Vagina (tissue), 2 donors: ENCODE measurements at regions not wholly inside any gene's neighbourhood (a gene's known extent, or its start where the extent isn't known, plus 50 kb on each side); places are given as distances from the start of the nearest gene placed in this dataset.

ENCODE experiments used
- POLR2A ChIP-seq, 2 donors: fragments of 450-650 bp; IDR thresholded peaks; one replicate each; pipeline ENCODE4 v1.6.1; 2017; ENCODE audit warnings: antibody characterized with exemption in 2 of 2, mild to moderate bottlenecking in 2 of 2, moderate library complexity in 2 of 2
- POLR2AphosphoS5 ChIP-seq, 2 donors: sonication (generic); formaldehyde crosslinking; IDR thresholded peaks; one replicate each; pipeline ENCODE4 v1.9.0; 2017; ENCODE audit warnings: antibody characterized with exemption in 2 of 2, mild to moderate bottlenecking in 2 of 2, low read depth in 1 of 2; ENCODE audit not compliant: insufficient read depth in 1 of 2
- TF ChIP-seq, protein P1 (sequence below), 3 experiments: fragments of 450-650 bp in 2 of 3; fragments of 200-600 bp in 1 of 3; sonication (generic) in 1 of 3; IDR thresholded peaks; one replicate each; pipeline ENCODE4 v1.5.1; 2017 to 2019; ENCODE audit warnings: antibody characterized with exemption in 3 of 3, mild to moderate bottlenecking in 2 of 3, moderate library complexity in 2 of 3

DNA sequence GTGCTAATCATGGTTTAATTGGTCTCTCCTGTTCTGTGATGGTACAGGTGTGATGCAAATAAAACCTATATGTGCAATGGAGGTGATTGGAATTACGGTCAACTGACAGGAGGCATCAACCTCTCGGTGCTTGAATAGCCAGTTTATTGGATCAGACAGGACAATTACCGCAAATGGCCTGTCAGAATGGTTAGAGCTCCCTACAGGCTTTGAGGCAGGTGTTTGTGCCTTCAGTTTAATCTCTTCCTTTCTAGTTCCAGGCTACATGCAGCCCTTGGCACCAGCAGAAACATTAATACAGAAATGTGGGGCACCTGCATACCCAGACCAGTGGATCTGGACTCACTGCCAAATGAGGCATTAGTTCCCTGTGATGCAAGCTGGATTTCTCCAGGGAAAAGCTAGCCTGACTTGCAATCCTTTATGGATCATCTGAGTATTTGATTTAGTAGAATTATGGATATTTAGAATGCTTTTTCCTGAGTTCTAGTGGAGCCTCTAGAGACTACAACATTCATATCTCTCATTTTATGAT is 128.6 kb downstream of the MAT2B start:
- TF ChIP-seq POLR2AphosphoS5 (IDR thresholded peaks at IDR 0.05; ENCODE audit: insufficient read depth in 1 of 2, low read depth in 1 of 2) (no peak), POLR2A (IDR thresholded peaks at IDR 0.05) (no peak)
- TF ChIP-seq, protein P1, sequence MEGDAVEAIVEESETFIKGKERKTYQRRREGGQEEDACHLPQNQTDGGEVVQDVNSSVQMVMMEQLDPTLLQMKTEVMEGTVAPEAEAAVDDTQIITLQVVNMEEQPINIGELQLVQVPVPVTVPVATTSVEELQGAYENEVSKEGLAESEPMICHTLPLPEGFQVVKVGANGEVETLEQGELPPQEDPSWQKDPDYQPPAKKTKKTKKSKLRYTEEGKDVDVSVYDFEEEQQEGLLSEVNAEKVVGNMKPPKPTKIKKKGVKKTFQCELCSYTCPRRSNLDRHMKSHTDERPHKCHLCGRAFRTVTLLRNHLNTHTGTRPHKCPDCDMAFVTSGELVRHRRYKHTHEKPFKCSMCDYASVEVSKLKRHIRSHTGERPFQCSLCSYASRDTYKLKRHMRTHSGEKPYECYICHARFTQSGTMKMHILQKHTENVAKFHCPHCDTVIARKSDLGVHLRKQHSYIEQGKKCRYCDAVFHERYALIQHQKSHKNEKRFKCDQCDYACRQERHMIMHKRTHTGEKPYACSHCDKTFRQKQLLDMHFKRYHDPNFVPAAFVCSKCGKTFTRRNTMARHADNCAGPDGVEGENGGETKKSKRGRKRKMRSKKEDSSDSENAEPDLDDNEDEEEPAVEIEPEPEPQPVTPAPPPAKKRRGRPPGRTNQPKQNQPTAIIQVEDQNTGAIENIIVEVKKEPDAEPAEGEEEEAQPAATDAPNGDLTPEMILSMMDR (IDR thresholded peaks at IDR 0.05), result no peak
